Testis (tissue), 2 donors: ENCODE measurements at regions not wholly inside any gene's neighbourhood (a gene's known extent, or its start where the extent isn't known, plus 50 kb on each side); places are given as distances from the start of the nearest gene placed in this dataset.

ENCODE experiments used
- CTCF ChIP-seq, 3 experiments: fragments of 450-650 bp in 2 of 3; fragments of 200-600 bp in 1 of 3; sonication (generic) in 1 of 3; IDR thresholded peaks; one replicate each; pipeline ENCODE4 v1.5.1; 2016 to 2019; ENCODE audit warnings: antibody characterized with exemption in 3 of 3, mild to moderate bottlenecking in 2 of 3, moderate library complexity in 1 of 3
- POLR2A ChIP-seq: fragments of 450-650 bp; IDR thresholded peaks from one replicate; pipeline ENCODE4 v1.6.1; 2017; ENCODE audit warnings: antibody characterized with exemption, mild to moderate bottlenecking, moderate library complexity

- TF ChIP-seq CTCF (IDR thresholded peaks at IDR 0.05), result no peak
- no peak for TF ChIP-seq POLR2A
Observed at GRCh38 chr13:97848886-97849285, 104.6 kb upstream of the IPO5 start.
